Stimulated activated naive CD8-positive, alpha-beta T cell treated with anti-CD3 and anti-CD28 coated beads, Interleukin-15, amount 100 ng/mL, for 72 hours (primary cell): ENCODE measurements at regions not wholly inside any gene's neighbourhood (a gene's known extent, or its start where the extent isn't known, plus 50 kb on each side); places are given as distances from the start of the nearest gene placed in this dataset.

Experiments
- ATAC-seq: fragments of 150-1000 bp; cut with Tn5 transposase; 2 replicates; pipeline ENCODE4 v1.10.0; 2021; ENCODE audit warnings: mild to moderate bottlenecking, moderate library complexity
- DNase-seq, 2 donors: peaks; one replicate each; pipeline ENCODE4 v3.0.0; 2021 to 2022
- H3K27ac Mint-ChIP-seq, 2 donors: one replicate each; pipeline ENCODE4 v1.8.0; 2022; ENCODE audit warnings: mild to moderate bottlenecking in 2 of 2, mixed read lengths in 2 of 2, moderate library complexity in 2 of 2
- H3K27me3 Mint-ChIP-seq: one replicate; pipeline ENCODE4 v1.8.0; 2022; ENCODE audit warnings: mixed read lengths
- H3K4me1 Mint-ChIP-seq: one replicate; pipeline ENCODE4 v1.8.0; 2022; ENCODE audit warnings: mild to moderate bottlenecking, mixed read lengths
- H3K4me3 Mint-ChIP-seq, 2 donors: one replicate each; pipeline ENCODE4 v1.8.0; 2022; ENCODE audit warnings: mild to moderate bottlenecking in 2 of 2, mixed read lengths in 2 of 2, moderate library complexity in 1 of 2
- H3K9me3 Mint-ChIP-seq, 2 donors: one replicate each; pipeline ENCODE4 v1.8.0; 2022; ENCODE audit warnings: mixed read lengths in 2 of 2

DNA sequence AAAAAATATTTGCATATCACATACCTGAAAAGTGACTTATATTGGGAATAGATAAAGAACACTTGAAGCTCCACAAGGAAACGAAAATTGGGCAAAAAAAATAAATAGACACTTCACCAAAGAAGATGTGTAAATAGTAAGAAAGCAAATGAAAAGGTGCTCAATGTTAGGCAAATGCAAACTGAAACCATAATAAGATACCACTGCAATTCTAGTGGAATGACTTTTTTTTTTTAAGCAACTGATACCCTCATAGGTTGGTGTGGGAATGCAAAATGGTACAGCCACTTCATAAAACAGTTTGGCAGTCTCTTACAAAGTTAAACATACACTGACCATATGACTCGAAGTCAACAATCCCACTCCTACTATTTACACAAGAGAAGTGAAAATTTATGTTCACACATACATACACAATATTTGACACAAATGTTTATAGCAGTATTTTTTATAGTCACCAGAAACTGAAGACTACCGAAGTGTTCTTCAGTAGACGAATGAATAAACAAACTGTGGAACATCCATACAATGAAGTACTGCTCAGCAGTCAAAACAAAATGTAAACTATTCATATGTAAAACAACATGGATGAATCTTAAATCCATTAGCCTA, 176.3 kb downstream of the ZMAT3 start:
- H3K4me1 Mint-ChIP-seq, result no peaks in the 10 kb centered on the region
- H3K27ac Mint-ChIP-seq, result no peak overlapping the region
- DNase-seq (no peak), ATAC-seq (no peak)
- H3K9me3 Mint-ChIP-seq, result peaks cover 1 to 9% of the 10 kb centered on the region in 2 donors
- no peaks in the 10 kb centered on the region for H3K27me3 Mint-ChIP-seq
- H3K4me3 Mint-ChIP-seq, result no peak overlapping the region
